HUES48 (cell line): ENCODE measurements at regions not wholly inside any gene's neighbourhood (a gene's known extent, or its start where the extent isn't known, plus 50 kb on each side); places are given as distances from the start of the nearest gene placed in this dataset.

Experiments used
- H3K27ac ChIP-seq: one replicate; pipeline ENCODE4 v1.7.0; 2013; ENCODE audit warnings: low read depth, low read length, inconsistent platforms
- H3K27me3 ChIP-seq: 2 replicates; pipeline ENCODE4 v1.6.1; 2013; ENCODE audit warnings: mild to moderate bottlenecking, low read length; ENCODE audit not compliant: control insufficient read depth, insufficient read depth
- H3K36me3 ChIP-seq: 2 replicates; pipeline ENCODE4 v1.6.1; 2013; ENCODE audit warnings: low read length; ENCODE audit not compliant: control insufficient read depth, insufficient read depth
- H3K4me1 ChIP-seq: 2 replicates; pipeline ENCODE4 v1.6.1; 2013; ENCODE audit warnings: mild to moderate bottlenecking, low read length; ENCODE audit not compliant: control insufficient read depth, insufficient read depth
- H3K4me3 ChIP-seq: 2 replicates; pipeline ENCODE4 v1.5.1; 2013; ENCODE audit warnings: mild to moderate bottlenecking, low read depth, low read length
- H3K9ac ChIP-seq: 2 replicates; pipeline ENCODE4 v1.6.1; 2013; ENCODE audit warnings: mild to moderate bottlenecking, low read depth, low read length, moderate library complexity
- H3K9me3 ChIP-seq: 2 replicates; pipeline ENCODE4 v1.6.1; 2013; ENCODE audit warnings: low read length; ENCODE audit not compliant: control insufficient read depth, insufficient read depth

- Histone ChIP-seq H3K9me3 (no peaks in the 10 kb centered on the region), H3K4me1 (no peaks in the 10 kb centered on the region)
Observed at GRCh38 chr21:24272521-24272938, 1334.8 kb downstream of the MRPL39 start.

DNA sequence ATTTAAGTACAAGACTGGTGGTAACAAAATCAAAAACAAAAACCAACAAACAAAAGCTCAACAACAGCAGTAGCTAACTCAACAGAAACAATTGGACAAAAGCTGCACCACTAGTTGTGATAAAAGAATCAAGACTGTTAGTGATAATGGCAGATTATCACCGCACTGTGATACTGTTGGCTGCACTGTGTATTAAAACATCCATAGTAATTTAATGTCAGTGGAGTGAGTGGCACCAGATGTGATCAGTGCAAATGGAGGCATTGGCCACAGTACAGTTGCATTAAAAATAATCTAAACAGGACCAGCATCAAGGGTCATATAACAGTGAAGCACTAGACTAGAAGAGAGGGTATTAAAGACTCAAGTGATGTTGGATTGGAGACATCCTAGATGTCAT lies 1341.3 kb downstream of the MRPL39 start:
- no peaks in the 10 kb centered on the region for H3K9me3 ChIP-seq
- no peak overlapping the region for H3K27ac ChIP-seq
- no peaks in the 10 kb centered on the region for H3K27me3 ChIP-seq
- H3K9ac ChIP-seq: no peak overlapping the region
- H3K36me3 ChIP-seq: no peaks in the 10 kb centered on the region
- H3K4me3 ChIP-seq: no peak overlapping the region
- no peaks in the 10 kb centered on the region for H3K4me1 ChIP-seq

More at GRCh38 chr21:24272521-24272938, 1334.8 kb downstream of the MRPL39 start:
- Histone ChIP-seq H3K9ac (no peak overlapping the region), H3K27ac (no peak overlapping the region), H3K4me3 (no peak overlapping the region), H3K36me3 (no peaks in the 10 kb centered on the region), H3K27me3 (no peaks in the 10 kb centered on the region)

- Histone ChIP-seq H3K27me3 (no peaks in the 10 kb centered on the region), H3K4me3 (no peak overlapping the region), H3K9me3 (no peaks in the 10 kb centered on the region), H3K27ac (no peak overlapping the region), H3K9ac (no peak overlapping the region), H3K4me1 (no peaks in the 10 kb centered on the region), H3K36me3 (no peaks in the 10 kb centered on the region)
Observed at GRCh38 chr21:24260751-24261150, 1346.5 kb downstream of the MRPL39 start.

- H3K4me3 ChIP-seq: no peak overlapping the region
- no peaks in the 10 kb centered on the region for H3K4me1 ChIP-seq
- no peak overlapping the region for H3K27ac ChIP-seq
- no peaks in the 10 kb centered on the region for H3K27me3 ChIP-seq
- H3K36me3 ChIP-seq: no peaks in the 10 kb centered on the region
- no peaks in the 10 kb centered on the region for H3K9me3 ChIP-seq
- no peak overlapping the region for H3K9ac ChIP-seq
Observed at GRCh38 chr21:24259241-24259640, 1348.0 kb downstream of the MRPL39 start.

- H3K27me3 ChIP-seq: no peaks in the 10 kb centered on the region
- no peaks in the 10 kb centered on the region for H3K36me3 ChIP-seq
- no peak overlapping the region for H3K9ac ChIP-seq
- H3K4me3 ChIP-seq: no peak overlapping the region
- H3K9me3 ChIP-seq: no peaks in the 10 kb centered on the region
- no peaks in the 10 kb centered on the region for H3K4me1 ChIP-seq
- no peak overlapping the region for H3K27ac ChIP-seq
Observed at GRCh38 chr21:24255591-24255990, 1351.7 kb downstream of the MRPL39 start.

- Histone ChIP-seq H3K36me3 (no peaks in the 10 kb centered on the region), H3K4me1 (no peaks in the 10 kb centered on the region), H3K27ac (no peak overlapping the region), H3K4me3 (no peak overlapping the region), H3K27me3 (no peaks in the 10 kb centered on the region), H3K9me3 (no peaks in the 10 kb centered on the region), H3K9ac (no peak overlapping the region)
Observed at GRCh38 chr21:24225431-24225830, 1381.8 kb downstream of the MRPL39 start.

GRCh38 chr21:24224422-24224821 lies 1382.9 kb downstream of the MRPL39 start:
- Histone ChIP-seq H3K9ac (no peak overlapping the region), H3K27me3 (no peaks in the 10 kb centered on the region), H3K36me3 (no peaks in the 10 kb centered on the region), H3K9me3 (no peaks in the 10 kb centered on the region), H3K4me1 (no peaks in the 10 kb centered on the region), H3K4me3 (no peak overlapping the region), H3K27ac (no peak overlapping the region)

DNA sequence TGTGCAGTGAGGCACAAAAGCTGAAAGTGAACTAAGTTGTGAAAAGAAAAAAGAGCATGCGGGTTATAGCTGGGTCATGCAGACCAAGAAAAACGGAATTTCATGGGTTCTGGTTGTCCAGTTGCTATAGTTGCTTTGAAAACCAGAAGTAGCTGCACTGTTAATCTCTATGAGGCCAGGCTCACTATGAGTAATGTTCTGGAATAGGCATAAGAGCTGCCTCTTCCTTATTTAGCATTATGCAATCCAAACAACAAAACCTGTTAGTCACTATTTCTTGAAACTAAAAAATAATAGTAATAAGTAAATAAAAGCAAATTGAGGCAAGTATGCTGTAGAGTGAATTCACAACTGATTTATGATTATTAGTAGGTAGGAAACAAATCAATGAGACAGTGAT lies 1383.7 kb downstream of the MRPL39 start:
- no peaks in the 10 kb centered on the region for H3K27me3 ChIP-seq
- no peaks in the 10 kb centered on the region for H3K36me3 ChIP-seq
- no peaks in the 10 kb centered on the region for H3K9me3 ChIP-seq
- no peak overlapping the region for H3K27ac ChIP-seq
- no peak overlapping the region for H3K9ac ChIP-seq
- H3K4me3 ChIP-seq: no peak overlapping the region
- no peaks in the 10 kb centered on the region for H3K4me1 ChIP-seq

DNA sequence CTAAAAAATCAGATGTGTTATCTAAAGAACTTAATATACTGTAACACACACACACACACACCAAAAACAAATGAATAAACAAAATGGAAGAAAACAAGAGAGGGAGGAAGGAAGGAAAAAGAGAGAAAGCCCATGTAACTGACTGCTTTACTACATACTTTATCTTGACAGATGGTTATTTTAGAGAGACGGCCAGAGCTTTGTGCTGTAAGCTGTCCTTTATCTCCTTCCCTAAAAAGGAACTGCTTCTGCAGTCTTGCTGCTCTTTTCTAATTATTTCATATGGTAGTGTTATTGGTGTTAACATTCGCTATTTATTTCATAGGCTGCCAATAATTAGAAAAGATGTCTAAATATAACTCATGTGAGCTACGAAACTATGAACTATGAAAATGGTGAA lies 1384.6 kb downstream of the MRPL39 start:
- Histone ChIP-seq H3K9me3 (no peaks in the 10 kb centered on the region), H3K4me3 (no peak overlapping the region), H3K27ac (no peak overlapping the region), H3K36me3 (no peaks in the 10 kb centered on the region), H3K9ac (no peak overlapping the region), H3K4me1 (no peaks in the 10 kb centered on the region), H3K27me3 (no peaks in the 10 kb centered on the region)

- no peak overlapping the region for H3K9ac ChIP-seq
- no peaks in the 10 kb centered on the region for H3K36me3 ChIP-seq
- no peaks in the 10 kb centered on the region for H3K27me3 ChIP-seq
- no peaks in the 10 kb centered on the region for H3K9me3 ChIP-seq
- no peaks in the 10 kb centered on the region for H3K4me1 ChIP-seq
- H3K27ac ChIP-seq: no peak overlapping the region
- no peak overlapping the region for H3K4me3 ChIP-seq
Observed at GRCh38 chr21:24220446-24220845, 1386.8 kb downstream of the MRPL39 start.

- no peaks in the 10 kb centered on the region for H3K36me3 ChIP-seq
- no peak overlapping the region for H3K27ac ChIP-seq
- no peaks in the 10 kb centered on the region for H3K27me3 ChIP-seq
- no peak overlapping the region for H3K9ac ChIP-seq
- H3K4me1 ChIP-seq: no peaks in the 10 kb centered on the region
- H3K4me3 ChIP-seq: no peak overlapping the region
- no peaks in the 10 kb centered on the region for H3K9me3 ChIP-seq
Observed at GRCh38 chr21:24217151-24217550, 1390.1 kb downstream of the MRPL39 start.

DNA sequence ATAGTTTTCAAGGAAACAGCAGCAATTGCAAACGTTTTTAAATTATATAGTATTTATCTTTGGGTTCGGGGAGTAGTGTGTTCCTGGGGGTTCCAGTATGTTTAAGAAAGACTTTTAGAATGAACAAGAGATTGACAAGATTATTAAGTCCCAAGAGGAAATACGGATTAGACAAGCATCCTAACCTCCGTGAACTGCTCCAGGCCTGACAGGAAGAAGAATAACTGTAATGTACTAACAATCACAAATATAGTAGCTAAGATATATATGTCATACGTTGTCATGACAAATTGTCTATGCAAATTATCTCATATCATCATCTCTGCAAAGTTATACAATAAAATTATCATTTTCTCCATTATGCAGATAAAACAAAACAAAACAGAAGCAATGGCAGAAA lies 1397.2 kb downstream of the MRPL39 start:
- no peaks in the 10 kb centered on the region for H3K36me3 ChIP-seq
- H3K9me3 ChIP-seq: peaks cover 6% of the 10 kb centered on the region; the same call in 1 of the 2 replicates
- no peaks in the 10 kb centered on the region for H3K4me1 ChIP-seq
- no peak overlapping the region for H3K27ac ChIP-seq
- H3K27me3 ChIP-seq: no peaks in the 10 kb centered on the region
- no peak overlapping the region for H3K4me3 ChIP-seq
- no peak overlapping the region for H3K9ac ChIP-seq
